GM10266 (cell line): ENCODE measurements at regions not wholly inside any gene's neighbourhood (a gene's known extent, or its start where the extent isn't known, plus 50 kb on each side); places are given as distances from the start of the nearest gene placed in this dataset.
"Not testable (repeated sequence)": the region's sequence is repeated elsewhere in the genome, so short reads cannot be mapped to it uniquely, and the experiment has no call there.

ENCODE experiments used
- DNase-seq: peaks from one replicate; pipeline ENCODE4 v3.0.0; 2012; ENCODE audit errors: extremely low spot score
- TF ChIP-seq, protein P1 (sequence below): IDR thresholded peaks from 2 replicates; pipeline ENCODE4 v1.5.1; 2012; ENCODE audit warnings: mild to moderate bottlenecking, low read depth; ENCODE audit not compliant: control insufficient read depth, insufficient read depth; ENCODE audit errors: missing control alignments

DNA sequence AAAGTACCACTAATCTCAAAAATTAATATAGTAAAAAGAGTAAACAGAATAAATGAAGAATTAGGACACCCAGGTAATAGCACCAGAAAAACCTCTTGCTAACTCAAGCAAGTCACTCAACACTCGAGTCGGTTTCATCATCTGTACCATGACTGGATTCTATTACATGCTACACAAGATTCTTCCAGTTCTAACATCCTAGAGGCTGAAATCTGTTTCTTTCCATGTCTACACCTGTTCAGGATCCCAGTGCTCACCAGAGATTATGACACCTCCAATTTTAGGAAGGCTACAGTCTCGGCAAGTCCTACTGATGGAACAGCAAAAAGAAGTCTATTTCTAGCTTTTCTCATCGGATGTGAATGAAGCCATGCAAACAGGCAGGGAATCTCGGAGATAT is 95.3 kb upstream of the ANK3 start:
- TF ChIP-seq, protein P1, sequence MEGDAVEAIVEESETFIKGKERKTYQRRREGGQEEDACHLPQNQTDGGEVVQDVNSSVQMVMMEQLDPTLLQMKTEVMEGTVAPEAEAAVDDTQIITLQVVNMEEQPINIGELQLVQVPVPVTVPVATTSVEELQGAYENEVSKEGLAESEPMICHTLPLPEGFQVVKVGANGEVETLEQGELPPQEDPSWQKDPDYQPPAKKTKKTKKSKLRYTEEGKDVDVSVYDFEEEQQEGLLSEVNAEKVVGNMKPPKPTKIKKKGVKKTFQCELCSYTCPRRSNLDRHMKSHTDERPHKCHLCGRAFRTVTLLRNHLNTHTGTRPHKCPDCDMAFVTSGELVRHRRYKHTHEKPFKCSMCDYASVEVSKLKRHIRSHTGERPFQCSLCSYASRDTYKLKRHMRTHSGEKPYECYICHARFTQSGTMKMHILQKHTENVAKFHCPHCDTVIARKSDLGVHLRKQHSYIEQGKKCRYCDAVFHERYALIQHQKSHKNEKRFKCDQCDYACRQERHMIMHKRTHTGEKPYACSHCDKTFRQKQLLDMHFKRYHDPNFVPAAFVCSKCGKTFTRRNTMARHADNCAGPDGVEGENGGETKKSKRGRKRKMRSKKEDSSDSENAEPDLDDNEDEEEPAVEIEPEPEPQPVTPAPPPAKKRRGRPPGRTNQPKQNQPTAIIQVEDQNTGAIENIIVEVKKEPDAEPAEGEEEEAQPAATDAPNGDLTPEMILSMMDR, result no peak
- no peak for DNase-seq

- no peak for DNase-seq
- TF ChIP-seq, protein P1, result no peak
Observed at GRCh38 chr10:60480865-60481563, 91.3 kb upstream of the ANK3 start.

DNA sequence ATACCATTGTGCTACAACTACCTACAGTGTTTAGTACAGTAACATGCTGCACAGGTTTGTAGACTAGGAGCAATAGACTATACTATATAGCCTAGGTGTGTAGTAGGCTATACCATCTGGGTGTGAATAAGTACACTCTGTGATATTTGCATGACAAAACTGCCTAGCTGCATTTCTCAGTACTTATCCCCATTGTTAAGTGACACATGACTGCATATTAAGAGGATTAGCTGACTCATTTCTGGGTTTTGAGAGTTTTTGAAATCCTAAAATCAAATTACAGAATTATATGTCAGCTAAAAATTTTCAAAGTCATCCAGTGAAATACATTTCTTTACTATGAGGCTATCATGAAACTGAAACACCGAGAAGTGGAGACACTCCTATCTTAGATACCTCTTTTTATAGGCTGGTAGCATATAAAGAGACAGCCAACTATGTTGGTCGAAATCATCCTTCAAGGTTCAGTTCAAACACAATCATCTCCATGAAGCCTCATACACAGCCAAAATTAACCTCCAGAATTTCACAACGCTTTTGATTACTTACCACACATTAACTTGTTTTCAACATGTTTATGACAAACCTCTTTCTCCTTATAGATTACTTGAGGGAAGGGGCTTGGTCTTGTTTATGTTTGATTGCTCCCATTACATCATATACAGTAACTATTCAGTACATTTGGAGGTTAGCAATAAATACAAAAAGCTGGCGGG is 89.8 kb upstream of the ANK3 start:
- DNase-seq, result no peak
- TF ChIP-seq, protein P1, result no peak

- TF ChIP-seq, protein P1, result no peak
- DNase-seq, result no peak
Observed at GRCh38 chr10:60476451-60476850, 86.8 kb upstream of the ANK3 start.

GRCh38 chr10:60473557-60473956 is 83.9 kb upstream of the ANK3 start:
- DNase-seq, result no peak
- TF ChIP-seq, protein P1, result no peak

GRCh38 chr10:60470091-60470490 is 80.4 kb upstream of the ANK3 start:
- TF ChIP-seq, protein P1, result no peak
- no peak for DNase-seq

DNA sequence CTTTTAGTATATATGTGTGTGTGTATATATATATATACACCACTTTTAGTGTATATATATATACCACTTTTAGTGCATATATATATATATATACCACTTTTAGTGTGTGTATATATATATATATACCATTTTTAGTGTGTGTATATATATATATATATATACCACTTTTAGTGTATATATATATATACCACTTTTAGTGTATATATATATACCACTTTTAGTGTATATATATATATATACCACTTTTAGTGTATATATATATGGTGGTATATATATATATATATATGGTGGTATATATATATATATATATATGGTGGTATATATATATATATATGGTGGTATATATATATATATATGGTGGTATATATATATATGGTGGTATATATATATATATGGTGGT is 79.5 kb upstream of the ANK3 start:
- not testable (repeated sequence) for DNase-seq
